ENCODE measurements at regions not wholly inside any gene's neighbourhood (a gene's known extent, or its start where the extent isn't known, plus 50 kb on each side); places are given as distances from the start of the nearest gene placed in this dataset.
"Not testable (repeated sequence)": the region's sequence is repeated elsewhere in the genome, so short reads cannot be mapped to it uniquely, and the experiment has no call there.

DNA sequence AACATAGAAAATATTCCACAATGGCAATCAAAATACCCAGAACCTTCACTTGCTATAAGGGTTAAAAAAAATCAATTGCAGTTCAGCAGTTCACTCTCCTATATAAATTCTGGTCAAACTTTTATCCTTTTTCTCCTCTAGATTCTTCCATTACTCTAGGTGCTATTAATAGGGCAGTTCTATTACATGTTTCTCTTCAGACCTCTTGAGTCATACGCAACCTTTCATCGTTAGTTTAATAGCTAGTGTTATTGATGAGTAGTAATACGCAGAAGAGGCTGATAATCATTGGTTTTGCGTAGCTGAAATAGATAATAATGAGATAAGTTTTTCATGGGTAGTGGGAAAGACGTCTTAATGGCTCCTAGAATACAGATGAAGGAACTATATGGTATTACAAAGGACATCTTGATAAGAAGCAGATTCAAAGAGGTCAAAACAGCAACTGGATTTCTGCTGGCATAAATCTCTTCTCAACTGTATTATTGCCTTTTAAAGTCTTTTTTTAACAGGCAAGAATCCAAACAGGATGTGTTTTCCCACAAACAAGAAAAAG is 118.3 kb upstream of the STARD13 start:
- TF ChIP-seq, protein P1, sequence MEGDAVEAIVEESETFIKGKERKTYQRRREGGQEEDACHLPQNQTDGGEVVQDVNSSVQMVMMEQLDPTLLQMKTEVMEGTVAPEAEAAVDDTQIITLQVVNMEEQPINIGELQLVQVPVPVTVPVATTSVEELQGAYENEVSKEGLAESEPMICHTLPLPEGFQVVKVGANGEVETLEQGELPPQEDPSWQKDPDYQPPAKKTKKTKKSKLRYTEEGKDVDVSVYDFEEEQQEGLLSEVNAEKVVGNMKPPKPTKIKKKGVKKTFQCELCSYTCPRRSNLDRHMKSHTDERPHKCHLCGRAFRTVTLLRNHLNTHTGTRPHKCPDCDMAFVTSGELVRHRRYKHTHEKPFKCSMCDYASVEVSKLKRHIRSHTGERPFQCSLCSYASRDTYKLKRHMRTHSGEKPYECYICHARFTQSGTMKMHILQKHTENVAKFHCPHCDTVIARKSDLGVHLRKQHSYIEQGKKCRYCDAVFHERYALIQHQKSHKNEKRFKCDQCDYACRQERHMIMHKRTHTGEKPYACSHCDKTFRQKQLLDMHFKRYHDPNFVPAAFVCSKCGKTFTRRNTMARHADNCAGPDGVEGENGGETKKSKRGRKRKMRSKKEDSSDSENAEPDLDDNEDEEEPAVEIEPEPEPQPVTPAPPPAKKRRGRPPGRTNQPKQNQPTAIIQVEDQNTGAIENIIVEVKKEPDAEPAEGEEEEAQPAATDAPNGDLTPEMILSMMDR (IDR thresholded peaks at IDR 0.05; ENCODE audit: control insufficient read depth, insufficient read depth, low read depth, low read length, missing control alignments), result no peak
- DNase-seq (ENCODE audit: low read depth), result no peak
- no peak overlapping the region for H3K4me3 ChIP-seq (ENCODE audit: control insufficient read depth, low read depth, low read length)

DNA sequence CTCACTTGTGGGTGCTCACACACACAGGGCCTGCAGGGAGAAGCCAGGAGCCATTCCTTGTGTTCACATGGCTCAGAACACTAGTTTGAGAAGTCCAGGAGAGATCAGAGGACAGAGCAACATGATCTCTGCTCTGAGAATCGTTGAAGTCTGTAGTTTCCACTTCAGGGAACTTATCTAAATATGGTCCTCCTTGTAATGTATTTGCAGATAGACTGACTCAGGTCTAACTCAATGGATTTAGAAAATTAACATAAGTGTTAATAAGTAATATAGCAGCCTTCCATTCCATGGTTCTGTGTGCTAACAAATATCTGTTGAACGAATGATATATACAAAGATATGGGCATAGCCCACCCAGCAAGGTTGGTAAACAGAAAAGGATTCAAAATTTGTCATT is 119.8 kb upstream of the STARD13 start:
- no peak overlapping the region for H3K4me3 ChIP-seq (ENCODE audit: control insufficient read depth, low read depth, low read length)
- DNase-seq (ENCODE audit: low read depth), result no peak
- TF ChIP-seq, protein P1 (IDR thresholded peaks at IDR 0.05; ENCODE audit: control insufficient read depth, insufficient read depth, low read depth, low read length, missing control alignments), result no peak

DNA sequence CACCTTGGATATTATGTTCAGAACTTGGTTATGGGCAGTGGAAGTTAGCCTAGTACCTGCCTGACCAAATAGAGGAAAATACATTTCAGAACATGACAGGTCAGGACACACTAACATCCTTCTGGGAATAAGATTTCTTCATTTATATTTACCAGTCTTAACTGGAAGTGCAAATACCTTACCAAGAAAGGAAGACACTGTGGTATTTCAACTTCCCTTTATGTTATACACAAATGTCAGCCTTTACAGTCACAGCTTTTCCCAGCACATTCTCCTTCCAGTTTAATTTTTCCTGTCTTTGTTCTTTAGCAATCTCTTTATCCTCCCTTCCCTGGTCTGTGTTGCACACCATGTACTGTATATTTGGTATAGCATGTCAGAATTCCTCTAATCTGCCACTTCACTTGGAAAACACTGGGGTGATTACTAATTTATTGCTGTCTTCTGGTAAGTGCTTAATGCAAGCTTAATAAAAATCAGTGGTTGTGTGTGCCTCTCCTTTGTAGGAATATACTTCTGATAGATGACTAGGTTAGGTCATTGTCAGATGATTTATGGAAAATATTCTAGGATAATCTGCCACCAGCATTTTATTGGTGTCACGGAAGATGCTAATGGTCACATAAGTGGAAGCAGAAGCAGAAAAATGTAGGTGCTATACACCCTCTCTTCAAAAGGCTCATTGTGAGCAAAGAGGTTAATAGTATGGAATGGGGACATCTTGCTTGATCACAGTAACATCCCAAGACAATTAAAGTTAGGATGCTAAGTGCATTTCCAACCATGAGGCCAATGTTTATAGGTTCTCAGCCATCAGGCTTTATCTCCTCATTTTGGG is 124.3 kb upstream of the STARD13 start:
- no peak overlapping the region for H3K4me3 ChIP-seq (ENCODE audit: control insufficient read depth, low read depth, low read length)
- no peak for DNase-seq (ENCODE audit: low read depth)
- TF ChIP-seq, protein P1 (IDR thresholded peaks at IDR 0.05; ENCODE audit: control insufficient read depth, insufficient read depth, low read depth, low read length, missing control alignments), result no peak

DNA sequence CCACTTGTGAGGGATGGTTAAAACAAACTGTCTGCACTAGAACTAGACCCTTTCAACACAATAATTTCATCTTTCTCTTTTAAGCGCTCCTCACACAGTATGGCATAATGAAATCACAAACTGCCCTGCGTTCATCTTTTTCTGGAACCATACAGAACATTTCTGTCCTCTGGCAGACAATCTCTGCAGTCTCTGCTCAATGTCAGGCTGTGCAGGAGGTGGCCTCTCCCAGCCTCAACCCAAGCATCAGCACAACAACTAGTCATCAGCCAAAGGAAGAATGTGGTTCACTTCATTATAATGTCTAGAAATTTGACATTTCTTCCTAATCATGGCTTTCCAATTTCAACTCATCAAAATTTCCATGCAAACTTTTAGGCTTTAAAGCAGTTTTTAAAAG is 125.1 kb upstream of the STARD13 start:
- TF ChIP-seq, protein P1 (IDR thresholded peaks at IDR 0.05; ENCODE audit: control insufficient read depth, insufficient read depth, low read depth, low read length, missing control alignments), result no peak
- no peak for DNase-seq (ENCODE audit: low read depth)
- no peak overlapping the region for H3K4me3 ChIP-seq (ENCODE audit: control insufficient read depth, low read depth, low read length)

DNA sequence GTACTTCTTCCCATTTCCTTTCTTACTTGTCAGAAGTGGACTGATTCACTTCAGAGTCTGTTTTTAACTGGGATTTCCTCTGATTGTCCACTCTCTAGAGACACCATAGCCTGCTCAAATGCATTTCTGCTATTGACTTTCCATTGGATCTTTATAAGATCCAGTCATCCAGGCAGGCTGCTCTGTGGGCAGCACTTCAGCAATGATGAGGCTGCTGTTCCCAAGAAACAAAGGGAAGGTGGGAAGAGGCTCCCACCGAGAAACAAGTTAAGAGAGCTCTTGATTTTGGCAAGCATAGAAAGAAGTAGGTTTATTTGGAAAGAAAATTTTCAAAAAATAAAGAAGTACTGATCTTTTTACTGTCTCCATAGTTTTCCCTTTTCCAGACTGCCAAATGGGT is 125.8 kb upstream of the STARD13 start:
- DNase-seq (ENCODE audit: low read depth), result no peak
- TF ChIP-seq, protein P1 (IDR thresholded peaks at IDR 0.05; ENCODE audit: control insufficient read depth, insufficient read depth, low read depth, low read length, missing control alignments), result no peak
- no peak overlapping the region for H3K4me3 ChIP-seq (ENCODE audit: control insufficient read depth, low read depth, low read length)

DNA sequence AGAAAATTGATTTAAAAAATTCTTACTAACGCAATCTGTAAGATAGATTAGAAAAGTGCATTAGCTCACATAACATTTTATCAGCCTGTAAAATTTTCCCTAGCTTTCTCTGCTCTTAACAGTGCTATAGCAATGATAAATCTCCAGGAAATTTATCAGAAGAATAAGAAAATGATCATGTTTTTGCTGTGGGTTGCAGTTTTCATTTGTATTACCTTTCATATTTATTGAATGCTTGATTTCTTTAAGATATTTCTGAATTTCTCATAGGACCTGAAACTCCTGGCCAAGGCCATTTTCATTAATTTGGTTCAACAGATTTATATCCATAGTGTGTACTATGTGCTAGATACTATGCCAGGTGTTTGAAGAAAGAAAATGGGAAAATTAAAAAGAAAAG is 130.3 kb upstream of the STARD13 start:
- H3K4me3 ChIP-seq (ENCODE audit: control insufficient read depth, low read depth, low read length), result no peak overlapping the region
- TF ChIP-seq, protein P1 (IDR thresholded peaks at IDR 0.05; ENCODE audit: control insufficient read depth, insufficient read depth, low read depth, low read length, missing control alignments), result no peak

DNA sequence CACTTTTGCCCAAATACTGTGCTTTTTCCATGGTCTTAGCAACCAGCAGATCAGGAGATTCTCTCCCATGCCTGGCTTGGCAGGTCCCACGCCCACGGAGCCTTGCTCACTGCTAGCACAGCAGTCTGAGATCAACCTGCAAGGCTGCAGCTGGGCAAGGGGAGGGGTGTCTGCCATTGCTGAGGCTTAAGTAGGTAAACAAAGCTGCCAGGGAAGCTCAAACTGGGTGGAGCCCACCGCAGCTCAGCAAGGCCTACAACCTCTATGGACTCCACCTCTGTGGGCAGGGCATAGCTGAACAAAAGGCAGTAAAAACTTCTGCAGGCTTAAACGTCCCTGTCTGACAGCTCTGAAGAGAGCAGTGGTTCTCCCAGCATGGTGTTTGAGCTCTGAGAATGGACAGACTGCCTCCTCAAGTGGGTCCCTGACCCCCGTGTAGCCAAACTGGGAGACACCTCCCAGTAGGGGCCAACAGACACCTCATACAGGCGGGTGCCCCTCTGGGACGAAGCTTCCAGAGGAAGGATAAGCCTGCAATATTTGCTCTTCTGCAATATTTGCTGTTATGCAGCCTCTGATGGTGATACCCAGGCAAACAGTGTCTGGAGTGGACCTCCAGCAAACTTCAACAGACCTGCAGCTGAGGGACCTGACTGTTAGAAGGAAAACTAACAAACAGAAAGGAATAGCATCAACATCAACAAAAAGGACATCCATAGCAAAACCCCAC is 132.8 kb upstream of the STARD13 start:
- not testable (repeated sequence) for H3K4me3 ChIP-seq (ENCODE audit: control insufficient read depth, low read depth, low read length); DNase-seq (ENCODE audit: low read depth)

More for the DNA sequence above, 130.3 kb upstream of the STARD13 start:
- DNase-seq (ENCODE audit: low read depth), result no peak

DNA sequence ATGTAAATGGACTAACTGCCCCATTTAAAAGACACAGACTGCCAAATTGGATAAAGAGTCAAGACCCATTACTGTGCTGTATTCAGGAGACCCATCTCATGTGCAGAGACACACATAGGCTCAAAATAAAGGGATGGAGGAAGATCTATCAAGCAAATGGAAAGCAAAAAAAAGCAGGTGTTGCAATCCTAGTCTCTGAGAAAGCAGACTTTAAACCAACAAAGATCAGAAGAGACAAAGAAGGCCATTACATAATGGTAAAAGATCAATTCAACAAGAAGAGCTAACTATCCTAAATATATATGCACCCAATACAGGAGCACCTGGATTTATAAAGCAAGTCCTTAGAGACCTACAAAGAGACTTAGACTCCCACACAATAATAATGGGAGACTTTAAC is 134.6 kb upstream of the STARD13 start:
- DNase-seq (ENCODE audit: low read depth); H3K4me3 ChIP-seq (ENCODE audit: control insufficient read depth, low read depth, low read length): not testable (repeated sequence)
